ENCODE measurements at regions not wholly inside any gene's neighbourhood (a gene's known extent, or its start where the extent isn't known, plus 50 kb on each side); places are given as distances from the start of the nearest gene placed in this dataset.

DNA sequence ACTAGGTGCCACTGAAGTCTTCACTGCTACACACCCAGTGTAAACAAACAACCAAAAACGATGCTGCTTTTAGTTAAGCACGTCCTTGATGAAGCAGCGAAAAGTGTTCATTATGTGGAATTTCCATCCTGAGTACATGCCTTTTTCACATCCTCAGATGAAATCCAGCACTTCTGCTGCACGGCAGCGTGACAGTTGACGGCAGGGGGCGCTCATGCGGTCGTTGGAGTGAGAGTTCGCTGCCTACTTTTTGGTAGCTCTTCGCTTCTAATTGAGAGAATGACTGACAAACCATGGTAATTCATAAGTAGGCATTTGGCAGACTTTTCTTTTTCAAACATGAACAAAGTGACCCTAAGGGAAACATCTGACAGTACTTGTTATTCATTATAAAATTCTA lies 1124.9 kb downstream of the EFNB2 start:
- TF ChIP-seq, protein P1, sequence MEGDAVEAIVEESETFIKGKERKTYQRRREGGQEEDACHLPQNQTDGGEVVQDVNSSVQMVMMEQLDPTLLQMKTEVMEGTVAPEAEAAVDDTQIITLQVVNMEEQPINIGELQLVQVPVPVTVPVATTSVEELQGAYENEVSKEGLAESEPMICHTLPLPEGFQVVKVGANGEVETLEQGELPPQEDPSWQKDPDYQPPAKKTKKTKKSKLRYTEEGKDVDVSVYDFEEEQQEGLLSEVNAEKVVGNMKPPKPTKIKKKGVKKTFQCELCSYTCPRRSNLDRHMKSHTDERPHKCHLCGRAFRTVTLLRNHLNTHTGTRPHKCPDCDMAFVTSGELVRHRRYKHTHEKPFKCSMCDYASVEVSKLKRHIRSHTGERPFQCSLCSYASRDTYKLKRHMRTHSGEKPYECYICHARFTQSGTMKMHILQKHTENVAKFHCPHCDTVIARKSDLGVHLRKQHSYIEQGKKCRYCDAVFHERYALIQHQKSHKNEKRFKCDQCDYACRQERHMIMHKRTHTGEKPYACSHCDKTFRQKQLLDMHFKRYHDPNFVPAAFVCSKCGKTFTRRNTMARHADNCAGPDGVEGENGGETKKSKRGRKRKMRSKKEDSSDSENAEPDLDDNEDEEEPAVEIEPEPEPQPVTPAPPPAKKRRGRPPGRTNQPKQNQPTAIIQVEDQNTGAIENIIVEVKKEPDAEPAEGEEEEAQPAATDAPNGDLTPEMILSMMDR (IDR thresholded peaks at IDR 0.05; ENCODE audit: low read length) = peak; percentile 94
- no peak for TF ChIP-seq EZH2 (IDR thresholded peaks at IDR 0.05; ENCODE audit: borderline replicate concordance, low read length)
